GM12864 (cell line): ENCODE measurements at regions not wholly inside any gene's neighbourhood (a gene's known extent, or its start where the extent isn't known, plus 50 kb on each side); places are given as distances from the start of the nearest gene placed in this dataset.
"Not testable (repeated sequence)": the region's sequence is repeated elsewhere in the genome, so short reads cannot be mapped to it uniquely, and the experiment has no call there.

Experiments
- DNase-seq: peaks from one replicate; pipeline ENCODE4 v3.0.0-alpha.2; 2011; ENCODE audit warnings: low read depth
- H3K4me3 ChIP-seq: 2 replicates; pipeline ENCODE4 v1.5.1; 2011; ENCODE audit warnings: mild to moderate bottlenecking, low read depth, low read length, control low read depth
- TF ChIP-seq, protein P1 (sequence below): IDR thresholded peaks from 2 replicates; pipeline ENCODE4 v1.5.1; 2011; ENCODE audit warnings: low read depth, mild to moderate bottlenecking, moderate library complexity, low read length, control low read depth, inconsistent platforms; ENCODE audit errors: missing control alignments

DNA sequence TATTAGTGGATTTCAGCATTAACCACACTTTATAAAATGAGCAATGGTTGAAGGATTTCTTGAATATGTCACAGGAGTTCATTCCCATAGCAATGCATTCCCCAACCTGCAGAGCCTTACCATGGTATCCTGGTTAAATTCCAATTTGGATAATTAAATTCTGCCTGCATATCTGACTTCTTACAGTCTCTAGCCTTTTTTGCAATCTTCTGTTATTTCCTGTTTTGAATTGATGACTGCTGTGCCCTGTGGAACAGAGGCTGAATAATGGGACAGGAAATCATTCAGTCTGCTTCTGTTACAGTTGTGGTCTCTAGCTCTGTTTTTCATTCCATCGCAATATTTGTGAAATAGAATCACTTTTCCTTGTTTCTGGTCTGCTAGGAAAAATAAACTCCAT is 1823.9 kb downstream of the PLA2G4A start:
- H3K4me3 ChIP-seq = no peak overlapping the region
- no peak for DNase-seq
- TF ChIP-seq, protein P1, sequence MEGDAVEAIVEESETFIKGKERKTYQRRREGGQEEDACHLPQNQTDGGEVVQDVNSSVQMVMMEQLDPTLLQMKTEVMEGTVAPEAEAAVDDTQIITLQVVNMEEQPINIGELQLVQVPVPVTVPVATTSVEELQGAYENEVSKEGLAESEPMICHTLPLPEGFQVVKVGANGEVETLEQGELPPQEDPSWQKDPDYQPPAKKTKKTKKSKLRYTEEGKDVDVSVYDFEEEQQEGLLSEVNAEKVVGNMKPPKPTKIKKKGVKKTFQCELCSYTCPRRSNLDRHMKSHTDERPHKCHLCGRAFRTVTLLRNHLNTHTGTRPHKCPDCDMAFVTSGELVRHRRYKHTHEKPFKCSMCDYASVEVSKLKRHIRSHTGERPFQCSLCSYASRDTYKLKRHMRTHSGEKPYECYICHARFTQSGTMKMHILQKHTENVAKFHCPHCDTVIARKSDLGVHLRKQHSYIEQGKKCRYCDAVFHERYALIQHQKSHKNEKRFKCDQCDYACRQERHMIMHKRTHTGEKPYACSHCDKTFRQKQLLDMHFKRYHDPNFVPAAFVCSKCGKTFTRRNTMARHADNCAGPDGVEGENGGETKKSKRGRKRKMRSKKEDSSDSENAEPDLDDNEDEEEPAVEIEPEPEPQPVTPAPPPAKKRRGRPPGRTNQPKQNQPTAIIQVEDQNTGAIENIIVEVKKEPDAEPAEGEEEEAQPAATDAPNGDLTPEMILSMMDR = no peak

DNA sequence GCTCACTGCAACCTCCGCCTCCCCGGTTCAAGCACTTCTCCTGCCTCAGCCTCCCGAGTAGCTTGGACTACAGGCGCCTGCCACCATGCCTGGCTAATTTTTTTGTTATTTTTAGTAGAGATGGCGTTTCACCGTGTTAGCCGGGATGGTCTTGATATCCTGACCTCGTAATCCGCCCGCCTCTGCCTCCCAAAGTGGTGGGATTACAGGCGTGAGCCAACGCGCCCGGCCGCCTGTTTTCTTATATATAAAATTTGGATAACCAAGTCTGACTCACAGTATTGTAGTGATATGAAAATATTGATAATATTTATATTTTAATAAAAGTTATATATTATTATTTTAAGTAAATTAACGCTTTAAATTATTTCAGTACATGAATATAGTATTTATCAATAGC is 1821.7 kb downstream of the BRINP3 start:
- H3K4me3 ChIP-seq, DNase-seq: not testable (repeated sequence)

DNA sequence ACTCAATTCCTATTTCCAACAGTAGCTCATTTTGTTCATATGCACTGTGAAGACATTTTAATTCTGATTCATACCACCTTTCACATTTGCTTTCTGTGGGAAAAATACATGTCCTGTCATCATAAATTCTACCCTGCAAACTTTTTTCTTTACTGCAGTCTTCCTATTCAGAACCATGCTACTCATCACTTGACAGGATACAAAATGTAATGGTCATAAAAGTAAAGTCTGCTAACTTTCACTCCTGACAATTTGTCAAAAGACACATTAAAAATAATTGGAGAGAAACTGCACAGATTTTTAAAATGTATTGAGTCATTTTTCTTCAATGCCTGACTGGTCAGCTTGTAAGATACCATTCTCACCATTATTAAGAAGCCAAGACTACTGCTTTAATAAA is 1817.1 kb downstream of the BRINP3 start:
- TF ChIP-seq, protein P1 = no peak
- H3K4me3 ChIP-seq = no peak overlapping the region
- no peak for DNase-seq

DNA sequence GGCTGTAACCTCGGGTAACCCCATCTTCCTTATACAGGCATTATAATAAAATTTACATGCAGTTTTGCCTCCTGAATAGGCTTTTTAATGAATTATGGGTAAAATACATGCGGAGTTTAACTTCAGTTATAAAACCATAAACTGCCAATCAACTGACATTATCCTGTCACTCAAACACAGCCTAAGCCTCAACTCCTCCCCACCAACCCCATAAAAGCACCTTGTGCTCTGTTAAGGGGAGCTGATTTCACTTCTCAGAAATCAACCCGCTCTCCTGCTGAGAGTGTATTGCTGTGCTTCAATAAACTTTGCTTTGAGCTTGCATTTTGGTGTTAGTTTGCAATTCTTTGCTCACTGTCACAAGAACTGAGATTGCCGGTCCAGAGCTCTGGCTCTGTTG is 1812.2 kb downstream of the BRINP3 start:
- H3K4me3 ChIP-seq = no peak overlapping the region
- no peak for DNase-seq
- TF ChIP-seq, protein P1 = no peak

DNA sequence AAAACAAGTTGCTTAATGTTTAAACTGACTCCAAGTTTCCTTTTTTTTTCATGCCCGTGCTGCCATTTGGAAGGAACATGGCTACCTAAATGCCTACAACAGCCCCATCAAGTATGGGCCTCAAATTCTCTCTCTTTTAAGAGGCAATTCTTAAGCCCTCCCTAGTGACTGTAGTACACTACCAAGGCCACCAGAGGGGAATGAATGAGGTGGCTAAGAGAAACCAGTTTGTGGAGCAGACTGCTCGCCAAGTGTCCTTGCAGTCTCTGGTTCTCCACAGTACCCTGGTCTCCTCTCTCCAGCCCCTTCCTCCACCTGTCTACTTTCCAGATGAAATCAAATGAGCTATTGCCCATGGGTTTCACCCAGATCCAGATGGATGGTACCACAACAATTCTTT is 1809.6 kb downstream of the BRINP3 start:
- TF ChIP-seq, protein P1 = no peak
- no peak overlapping the region for H3K4me3 ChIP-seq
- no peak for DNase-seq

DNA sequence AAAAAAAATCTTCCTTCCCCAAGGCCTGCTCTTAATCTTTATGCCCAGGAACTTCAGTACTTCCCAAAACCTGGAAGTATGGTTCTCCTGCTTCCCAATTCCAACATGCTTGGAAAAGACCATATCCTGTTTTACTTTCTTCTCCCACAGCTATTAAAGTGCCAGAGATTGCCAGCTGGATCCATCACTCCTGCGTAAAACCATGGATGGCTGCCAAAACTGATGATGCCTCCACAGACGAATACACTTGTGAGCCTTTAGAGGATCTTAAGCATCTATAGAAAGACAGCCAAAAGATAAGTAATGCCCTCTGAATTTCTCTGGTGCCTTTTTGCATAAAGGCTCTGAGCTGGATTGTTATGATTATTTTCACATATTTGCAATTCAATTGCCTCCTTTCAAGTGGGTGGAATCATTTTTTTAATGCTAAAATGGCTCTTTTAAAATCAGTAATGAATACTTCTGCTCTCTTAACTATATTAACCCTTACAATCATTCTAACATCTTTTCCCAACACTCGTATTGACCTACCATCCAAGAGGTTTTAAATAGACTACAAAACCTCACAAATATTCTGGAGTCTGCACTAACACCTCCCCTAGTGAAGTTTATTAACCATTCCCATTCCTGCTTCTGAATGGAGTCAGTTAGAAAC is 1807.8 kb downstream of the BRINP3 start:
- TF ChIP-seq, protein P1 = no peak
- no peak overlapping the region for H3K4me3 ChIP-seq
- DNase-seq = no peak

DNA sequence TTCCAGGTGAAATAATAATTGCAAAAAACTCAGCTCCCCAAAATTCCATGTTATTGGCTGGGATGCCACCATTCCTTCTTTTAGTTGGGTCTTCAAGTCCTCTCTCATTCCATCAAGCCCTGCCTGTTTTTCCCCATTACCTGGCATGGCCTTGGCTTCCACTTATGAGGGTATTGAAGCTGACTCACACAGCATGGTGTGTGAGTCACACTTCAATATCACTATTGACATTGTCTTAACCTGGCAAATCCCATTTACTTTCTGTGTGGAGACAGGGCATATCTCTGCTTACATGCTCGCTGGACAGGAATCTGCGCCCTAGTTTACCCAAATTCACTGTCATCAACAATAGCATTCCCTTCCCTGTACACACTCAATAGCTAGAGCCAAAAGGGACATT is 1806.8 kb downstream of the BRINP3 start:
- no peak for DNase-seq
- H3K4me3 ChIP-seq = no peak overlapping the region
- TF ChIP-seq, protein P1 = no peak
